ENCODE measurements at regions not wholly inside any gene's neighbourhood (a gene's known extent, or its start where the extent isn't known, plus 50 kb on each side); places are given as distances from the start of the nearest gene placed in this dataset.

DNA sequence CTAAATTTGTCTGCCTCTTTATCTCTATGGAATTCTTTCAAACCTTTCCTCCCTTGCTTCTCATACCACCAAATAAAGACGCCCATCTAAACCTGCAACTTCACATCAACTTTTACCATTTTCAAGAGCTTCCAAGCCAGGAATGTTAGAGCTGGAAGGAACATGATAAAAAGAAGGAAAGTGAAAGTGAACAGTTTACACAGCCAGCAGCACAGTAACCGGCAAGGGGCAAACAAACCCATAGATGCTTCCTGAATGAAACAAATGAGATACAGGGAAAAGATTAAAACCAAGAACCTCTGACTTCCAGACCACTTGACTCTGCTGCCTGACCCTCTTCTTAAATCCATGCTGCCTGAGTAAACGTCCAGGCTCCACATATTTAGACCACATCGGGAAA, 231.1 kb upstream of the CA10 start:
- TF ChIP-seq, protein P1, sequence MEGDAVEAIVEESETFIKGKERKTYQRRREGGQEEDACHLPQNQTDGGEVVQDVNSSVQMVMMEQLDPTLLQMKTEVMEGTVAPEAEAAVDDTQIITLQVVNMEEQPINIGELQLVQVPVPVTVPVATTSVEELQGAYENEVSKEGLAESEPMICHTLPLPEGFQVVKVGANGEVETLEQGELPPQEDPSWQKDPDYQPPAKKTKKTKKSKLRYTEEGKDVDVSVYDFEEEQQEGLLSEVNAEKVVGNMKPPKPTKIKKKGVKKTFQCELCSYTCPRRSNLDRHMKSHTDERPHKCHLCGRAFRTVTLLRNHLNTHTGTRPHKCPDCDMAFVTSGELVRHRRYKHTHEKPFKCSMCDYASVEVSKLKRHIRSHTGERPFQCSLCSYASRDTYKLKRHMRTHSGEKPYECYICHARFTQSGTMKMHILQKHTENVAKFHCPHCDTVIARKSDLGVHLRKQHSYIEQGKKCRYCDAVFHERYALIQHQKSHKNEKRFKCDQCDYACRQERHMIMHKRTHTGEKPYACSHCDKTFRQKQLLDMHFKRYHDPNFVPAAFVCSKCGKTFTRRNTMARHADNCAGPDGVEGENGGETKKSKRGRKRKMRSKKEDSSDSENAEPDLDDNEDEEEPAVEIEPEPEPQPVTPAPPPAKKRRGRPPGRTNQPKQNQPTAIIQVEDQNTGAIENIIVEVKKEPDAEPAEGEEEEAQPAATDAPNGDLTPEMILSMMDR (conservative IDR thresholded peaks at IDR 0.05; ENCODE audit: low read depth, low read length), result no peak
- TF ChIP-seq POLR2A (IDR thresholded peaks at IDR 0.05; ENCODE audit: low read depth, low read length) (no peak), MXI1 (IDR thresholded peaks at IDR 0.05; ENCODE audit: borderline replicate concordance, low read depth, low read length) (no peak), MAZ (IDR thresholded peaks at IDR 0.05; ENCODE audit: borderline replicate concordance, low read depth, low read length) (no peak), BHLHE40 (IDR thresholded peaks at IDR 0.05; ENCODE audit: low read depth, low read length) (no peak), RAD21 (IDR thresholded peaks at IDR 0.05; ENCODE audit: low read length) (no peak), FOS (IDR thresholded peaks at IDR 0.05; ENCODE audit: low read depth, low read length) (no peak), RFX5 (IDR thresholded peaks at IDR 0.05; ENCODE audit: low read depth, low read length) (no peak), CEBPB (IDR thresholded peaks at IDR 0.05; ENCODE audit: low read depth, low read length) (no peak)
- TF ChIP-seq, protein P2, sequence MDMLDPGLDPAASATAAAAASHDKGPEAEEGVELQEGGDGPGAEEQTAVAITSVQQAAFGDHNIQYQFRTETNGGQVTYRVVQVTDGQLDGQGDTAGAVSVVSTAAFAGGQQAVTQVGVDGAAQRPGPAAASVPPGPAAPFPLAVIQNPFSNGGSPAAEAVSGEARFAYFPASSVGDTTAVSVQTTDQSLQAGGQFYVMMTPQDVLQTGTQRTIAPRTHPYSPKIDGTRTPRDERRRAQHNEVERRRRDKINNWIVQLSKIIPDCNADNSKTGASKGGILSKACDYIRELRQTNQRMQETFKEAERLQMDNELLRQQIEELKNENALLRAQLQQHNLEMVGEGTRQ (IDR thresholded peaks at IDR 0.05; ENCODE audit: low read depth, low read length), result no peak

All from IMR-90 (cell line).